IMR-90 (cell line): ENCODE measurements at regions not wholly inside any gene's neighbourhood (a gene's known extent, or its start where the extent isn't known, plus 50 kb on each side); places are given as distances from the start of the nearest gene placed in this dataset.

Experiments
- ATAC-seq: fragments of 200-7000 bp; cut with Tn5 transposase; 2 replicates; pipeline ENCODE4 v1.9.1; 2020; ENCODE audit warnings: low read depth, mild to moderate bottlenecking, moderate library complexity
- BruUV-seq: library from RNA; stranded (reverse); fragments of 400-500 nt; replicated peaks from 2 replicates; lab custom pipeline; 2021; lab: Mats Ljungman, UMichigan
- CTCF ChIA-PET: fragments of 300-600 bp; formaldehyde crosslinking; extraction: SDS; loops from one replicate; lab custom pipeline; 2021; ENCODE audit warnings: antibody characterized with exemption; lab: Yijun Ruan, JAX
- POLR2A ChIA-PET: fragments of 300-600 bp; sonication (Branson Sonifier 250); formaldehyde crosslinking; loops from one replicate; lab custom pipeline; 2022; ENCODE audit warnings: antibody characterized with exemption; ENCODE audit not compliant: unreplicated experiment; lab: Charles Lee
- DNase-seq: peaks from one replicate; pipeline ENCODE4 v3.0.0; 2013
- H2AFZ ChIP-seq: replicated peaks from 2 replicates; pipeline ENCODE3; 2013; ENCODE audit warnings: low read length, mild to moderate bottlenecking; ENCODE audit not compliant: poor library complexity
- H2AK5ac ChIP-seq: 2 replicates; pipeline ENCODE4 v1.6.1; 2013; ENCODE audit warnings: low read depth, low read length, inconsistent platforms
- H2AK9ac ChIP-seq: replicated peaks from 2 replicates; pipeline ENCODE3; 2013; ENCODE audit warnings: mild to moderate bottlenecking, low read depth, low read length, moderate library complexity; ENCODE audit not compliant: poor library complexity
- H2BK120ac ChIP-seq: 2 replicates; pipeline ENCODE4 v1.6.1; 2013; ENCODE audit warnings: low read depth, low read length, inconsistent platforms
- H2BK15ac ChIP-seq: 3 replicates; pipeline ENCODE4 v1.6.1; 2013; ENCODE audit warnings: low read depth, low read length, inconsistent platforms
- H2BK20ac ChIP-seq: 2 replicates; pipeline ENCODE4 v1.6.1; 2013; ENCODE audit warnings: low read depth, mild to moderate bottlenecking, inconsistent platforms, low read length, moderate library complexity
- H2BK5ac ChIP-seq: 2 replicates; pipeline ENCODE4 v1.6.1; 2013; ENCODE audit warnings: mild to moderate bottlenecking, low read depth, low read length, inconsistent platforms; ENCODE audit not compliant: poor library complexity, severe bottlenecking
- H3K14ac ChIP-seq: replicated peaks from 2 replicates; pipeline ENCODE4 v1.6.1; 2013; ENCODE audit warnings: low read depth, low read length, inconsistent platforms
- H3K18ac ChIP-seq: 2 replicates; pipeline ENCODE4 v1.6.1; 2013; ENCODE audit warnings: low read depth, low read length, control low read depth
- H3K23ac ChIP-seq: 2 replicates; pipeline ENCODE4 v1.6.1; 2013; ENCODE audit warnings: low read depth, low read length, inconsistent platforms
- H3K27ac ChIP-seq: 2 replicates; pipeline ENCODE4 v1.5.1; 2013; ENCODE audit warnings: mild to moderate bottlenecking, control low read depth, low read length; ENCODE audit not compliant: insufficient read depth
- H3K27me3 ChIP-seq: 2 replicates; pipeline ENCODE4 v1.6.1; 2013; ENCODE audit warnings: low read length; ENCODE audit not compliant: control insufficient read depth, insufficient read depth
- H3K36me3 ChIP-seq: 2 replicates; pipeline ENCODE4 v1.6.1; 2013; ENCODE audit warnings: low read length, mixed read lengths; ENCODE audit not compliant: control insufficient read depth, insufficient read depth
- H3K4ac ChIP-seq: 2 replicates; pipeline ENCODE4 v1.6.1; 2013; ENCODE audit warnings: low read depth, low read length, inconsistent platforms
- H3K4me1 ChIP-seq: 2 replicates; pipeline ENCODE4 v1.6.1; 2013; ENCODE audit warnings: low read length, mixed read lengths; ENCODE audit not compliant: control insufficient read depth, insufficient read depth
- H3K4me2 ChIP-seq: 2 replicates; pipeline ENCODE4 v1.6.1; 2013; ENCODE audit warnings: low read depth, mild to moderate bottlenecking, control low read depth, low read length, moderate library complexity
- H3K4me3 ChIP-seq: 2 replicates; pipeline ENCODE4 v1.5.1; 2013; ENCODE audit warnings: low read depth, mild to moderate bottlenecking, control low read depth, low read length, moderate library complexity; ENCODE audit not compliant: insufficient read depth
- H3K56ac ChIP-seq: 2 replicates; pipeline ENCODE4 v1.6.1; 2013; ENCODE audit warnings: low read length, inconsistent platforms; ENCODE audit not compliant: insufficient read depth; ENCODE audit errors: extremely low read depth
- H3K79me1 ChIP-seq, 2 experiments: 2 replicates each; pipeline ENCODE4 v1.6.1; 2013; ENCODE audit warnings: low read length in 2 of 2, inconsistent platforms in 1 of 2, low read depth in 1 of 2
- H3K9ac ChIP-seq: 2 replicates; pipeline ENCODE4 v1.6.1; 2013; ENCODE audit warnings: low read depth, low read length, control low read depth
- H3K9me1 ChIP-seq: 2 replicates; pipeline ENCODE4 v1.6.1; 2013; ENCODE audit warnings: low read length, inconsistent platforms; ENCODE audit not compliant: insufficient read depth
- H3K9me3 ChIP-seq: 2 replicates; pipeline ENCODE4 v1.6.1; 2013; ENCODE audit warnings: low read length; ENCODE audit not compliant: control insufficient read depth, insufficient read depth
- H4K20me1 ChIP-seq: 2 replicates; pipeline ENCODE4 v1.6.1; 2013; ENCODE audit warnings: low read length, inconsistent platforms; ENCODE audit not compliant: insufficient read depth
- H4K5ac ChIP-seq: 2 replicates; pipeline ENCODE4 v1.6.1; 2013; ENCODE audit warnings: mild to moderate bottlenecking, low read depth, low read length, control low read depth
- H4K8ac ChIP-seq, 2 experiments: 2 replicates each; pipeline ENCODE4 v1.6.1; 2013; ENCODE audit warnings: low read depth in 2 of 2, low read length in 2 of 2, control low read depth in 1 of 2, inconsistent platforms in 1 of 2
- H4K91ac ChIP-seq: 2 replicates; pipeline ENCODE4 v1.6.1; 2013; ENCODE audit warnings: low read depth, low read length, inconsistent platforms; ENCODE audit not compliant: insufficient read depth
- BHLHE40 ChIP-seq: fragments of 150-350 bp; IDR thresholded peaks from 2 replicates; pipeline ENCODE4 v1.6.1; 2016; ENCODE audit warnings: mild to moderate bottlenecking, low read depth, low read length
- CEBPB ChIP-seq: IDR thresholded peaks from 2 replicates; pipeline ENCODE4 v1.6.1; 2012; ENCODE audit warnings: low read depth, low read length, improper control_type of control experiment
- CHD1 ChIP-seq: IDR thresholded peaks from 2 replicates; pipeline ENCODE4 v1.6.1; 2012; ENCODE audit warnings: low read depth, low read length, improper control_type of control experiment
- ELK1 ChIP-seq: fragments of 150-350 bp; IDR thresholded peaks from 2 replicates; pipeline ENCODE4 v1.6.1; 2016; ENCODE audit warnings: low read depth, mild to moderate bottlenecking, low read length, moderate library complexity, borderline replicate concordance
- FOS ChIP-seq: fragments of 150-350 bp; IDR thresholded peaks from 2 replicates; pipeline ENCODE4 v1.6.1; 2016; ENCODE audit warnings: low read depth, low read length
- MAFK ChIP-seq: IDR thresholded peaks from 2 replicates; pipeline ENCODE4 v1.6.1; 2012; ENCODE audit warnings: low read depth, low read length, improper control_type of control experiment
- MAZ ChIP-seq: IDR thresholded peaks from 2 replicates; pipeline ENCODE4 v1.6.1; 2012; ENCODE audit warnings: low read depth, mild to moderate bottlenecking, low read length, improper control_type of control experiment, moderate library complexity, borderline replicate concordance
- MXI1 ChIP-seq: IDR thresholded peaks from 2 replicates; pipeline ENCODE4 v1.6.1; 2012; ENCODE audit warnings: low read depth, mild to moderate bottlenecking, low read length, moderate library complexity, borderline replicate concordance
- NFE2L2 ChIP-seq: fragments of 150-350 bp; IDR thresholded peaks from 2 replicates; pipeline ENCODE4 v1.6.1; 2016; ENCODE audit warnings: low read depth, mild to moderate bottlenecking, low read length
- POLR2A ChIP-seq: IDR thresholded peaks from 2 replicates; pipeline ENCODE4 v1.6.1; 2012; ENCODE audit warnings: mild to moderate bottlenecking, low read depth, low read length
- RAD21 ChIP-seq: IDR thresholded peaks from 2 replicates; pipeline ENCODE4 v1.6.1; 2012; ENCODE audit warnings: low read length, improper control_type of control experiment
- RCOR1 ChIP-seq: IDR thresholded peaks from 2 replicates; pipeline ENCODE4 v1.6.1; 2012; ENCODE audit warnings: mild to moderate bottlenecking, low read length, improper control_type of control experiment; ENCODE audit not compliant: insufficient replicate concordance
- RFX5 ChIP-seq: IDR thresholded peaks from 2 replicates; pipeline ENCODE4 v1.8.0; 2012; ENCODE audit warnings: low read depth, mild to moderate bottlenecking, low read length, moderate library complexity
- SMC3 ChIP-seq: fragments of 150-350 bp; IDR thresholded peaks from 2 replicates; pipeline ENCODE4 v1.6.1; 2016; ENCODE audit warnings: low read depth, mild to moderate bottlenecking, antibody characterized with exemption, low read length, moderate library complexity
- WGBS, 2 experiments: methylation state at CpG; one replicate each; pipeline versions ENCODE4 v1.1.5 to v1.1.7; 2013; ENCODE audit warnings: missing lambda C conversion rate in 2 of 2; ENCODE audit not compliant: insufficient read length in 1 of 2; ENCODE audit errors: extremely low coverage in 2 of 2; 5-methylcytosine and 5-hydroxymethylcytosine counted together
- dilution Hi-C: fragments of 300-500 bp; cut with HindIII; formaldehyde crosslinking; loops from one replicate; pipeline ENCODE4 v1.14.3; 2018; ENCODE audit warnings: low sequenced_read_pairs; ENCODE audit not compliant: unreplicated experiment
- in situ Hi-C: fragments of 300-500 bp; cut with MboI; formaldehyde crosslinking; loops from 3 replicates; pipeline ENCODE4 v1.14.3; 2019; ENCODE audit warnings: low sequenced_read_pairs, inconsistent platforms, mixed read lengths
- intact Hi-C: fragments of 100-400 bp; cut with micrococcal nuclease; formaldehyde crosslinking; loops from 2 replicates; pipeline ENCODE4 v1.10.0; 2022
- TF ChIP-seq, protein P1 (sequence below): conservative IDR thresholded peaks from 2 replicates; pipeline ENCODE4 v1.5.1; 2012; ENCODE audit warnings: mild to moderate bottlenecking, low read depth, low read length, improper control_type of control experiment

- DNase-seq = no peak
- H2AK9ac ChIP-seq = no peak overlapping the region
- no peaks in the 10 kb centered on the region for H3K36me3 ChIP-seq
- H4K5ac ChIP-seq = no peak overlapping the region
- no peak overlapping the region for H2BK5ac ChIP-seq
- H3K23ac ChIP-seq = no peak overlapping the region
- no peaks in the 10 kb centered on the region for H4K20me1 ChIP-seq
- no peak overlapping the region for H3K56ac ChIP-seq
- H4K91ac ChIP-seq = no peak overlapping the region
- H3K9me3 ChIP-seq = peaks cover 48% of the 10 kb centered on the region
- no peak for TF ChIP-seq SMC3
- TF ChIP-seq, protein P1, sequence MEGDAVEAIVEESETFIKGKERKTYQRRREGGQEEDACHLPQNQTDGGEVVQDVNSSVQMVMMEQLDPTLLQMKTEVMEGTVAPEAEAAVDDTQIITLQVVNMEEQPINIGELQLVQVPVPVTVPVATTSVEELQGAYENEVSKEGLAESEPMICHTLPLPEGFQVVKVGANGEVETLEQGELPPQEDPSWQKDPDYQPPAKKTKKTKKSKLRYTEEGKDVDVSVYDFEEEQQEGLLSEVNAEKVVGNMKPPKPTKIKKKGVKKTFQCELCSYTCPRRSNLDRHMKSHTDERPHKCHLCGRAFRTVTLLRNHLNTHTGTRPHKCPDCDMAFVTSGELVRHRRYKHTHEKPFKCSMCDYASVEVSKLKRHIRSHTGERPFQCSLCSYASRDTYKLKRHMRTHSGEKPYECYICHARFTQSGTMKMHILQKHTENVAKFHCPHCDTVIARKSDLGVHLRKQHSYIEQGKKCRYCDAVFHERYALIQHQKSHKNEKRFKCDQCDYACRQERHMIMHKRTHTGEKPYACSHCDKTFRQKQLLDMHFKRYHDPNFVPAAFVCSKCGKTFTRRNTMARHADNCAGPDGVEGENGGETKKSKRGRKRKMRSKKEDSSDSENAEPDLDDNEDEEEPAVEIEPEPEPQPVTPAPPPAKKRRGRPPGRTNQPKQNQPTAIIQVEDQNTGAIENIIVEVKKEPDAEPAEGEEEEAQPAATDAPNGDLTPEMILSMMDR = no peak
- no peak for TF ChIP-seq CEBPB
- TF ChIP-seq MAFK = no peak
- no peak for TF ChIP-seq MAZ
- TF ChIP-seq NFE2L2 = no peak
- no peak for TF ChIP-seq ELK1
- no peak for TF ChIP-seq RCOR1
- no peak for TF ChIP-seq POLR2A
- TF ChIP-seq BHLHE40 = no peak
- no peak for TF ChIP-seq RAD21
- no peak for TF ChIP-seq MXI1
- TF ChIP-seq CHD1 = no peak
- TF ChIP-seq FOS = no peak
- TF ChIP-seq RFX5 = no peak
- dilution Hi-C loops (no loop called here), in situ Hi-C loops (no loop called here), intact Hi-C loops (no loop called here)
- no peak overlapping the region for H2AFZ ChIP-seq
- no peak overlapping the region for H2BK15ac ChIP-seq
- no peak overlapping the region for H3K9ac ChIP-seq
- no peak overlapping the region for H3K4me3 ChIP-seq
- POLR2A ChIA-PET = no interaction called here
- no peaks in the 10 kb centered on the region for H3K79me1 ChIP-seq
- no peak overlapping the region for H4K8ac ChIP-seq
- H3K4me2 ChIP-seq = no peak overlapping the region
- no peak overlapping the region for H2BK120ac ChIP-seq
- no peak for ATAC-seq
- no peak overlapping the region for H2AK5ac ChIP-seq
- H3K27me3 ChIP-seq = no peaks in the 10 kb centered on the region
- H3K27ac ChIP-seq = no peak overlapping the region
- no peaks in the 10 kb centered on the region for H3K4me1 ChIP-seq
- no CpG with 5 or more reads among the region's 3 CpGs for WGBS, 2 experiments
- no TSS peak for BruUV-seq
- no peak overlapping the region for H3K4ac ChIP-seq
- CTCF ChIA-PET = no interaction called here
- H3K18ac ChIP-seq = no peak overlapping the region
- H2BK20ac ChIP-seq = no peak overlapping the region
- H3K9me1 ChIP-seq = no peaks in the 10 kb centered on the region
- H3K14ac ChIP-seq = no peak overlapping the region
These were observed 261.5 kb upstream of the RPL38 start for GRCh38 chr17:73941919-73942530.
